Mesodermal cell (in vitro differentiated cells): ENCODE measurements at regions not wholly inside any gene's neighbourhood (a gene's known extent, or its start where the extent isn't known, plus 50 kb on each side); places are given as distances from the start of the nearest gene placed in this dataset.
A peak's percentile ranks its signal among the peaks of the same experiment; 100 is the strongest.

ENCODE experiments used
- H3K27ac ChIP-seq: 2 replicates; pipeline ENCODE4 v1.7.0; 2013; ENCODE audit warnings: mild to moderate bottlenecking, low read depth, low read length, moderate library complexity; ENCODE audit not compliant: severe bottlenecking
- H3K36me3 ChIP-seq: 2 replicates; pipeline ENCODE4 v1.7.1; 2013; ENCODE audit warnings: mild to moderate bottlenecking, low read length, moderate library complexity; ENCODE audit not compliant: control insufficient read depth, insufficient read depth
- H3K4me1 ChIP-seq: one replicate; pipeline ENCODE4 v1.7.1; 2013; ENCODE audit warnings: mild to moderate bottlenecking, low read length; ENCODE audit not compliant: insufficient read depth, control insufficient read depth, poor library complexity, severe bottlenecking
- H3K4me3 ChIP-seq: 2 replicates; pipeline ENCODE4 v1.7.0; 2013; ENCODE audit warnings: low read length, control low read depth, mild to moderate bottlenecking; ENCODE audit not compliant: insufficient read depth, poor library complexity, severe bottlenecking; ENCODE audit errors: extremely low read depth
- H3K9me3 ChIP-seq: 2 replicates; pipeline ENCODE4 v1.7.1; 2013; ENCODE audit warnings: mild to moderate bottlenecking, low read length, moderate library complexity; ENCODE audit not compliant: control insufficient read depth
- WGBS, 2 experiments: methylation state at CpG; one replicate each; pipeline ENCODE4 v1.1.5; 2013; ENCODE audit warnings: missing lambda C conversion rate in 2 of 2; ENCODE audit not compliant: insufficient coverage in 2 of 2; 5-methylcytosine and 5-hydroxymethylcytosine counted together

DNA sequence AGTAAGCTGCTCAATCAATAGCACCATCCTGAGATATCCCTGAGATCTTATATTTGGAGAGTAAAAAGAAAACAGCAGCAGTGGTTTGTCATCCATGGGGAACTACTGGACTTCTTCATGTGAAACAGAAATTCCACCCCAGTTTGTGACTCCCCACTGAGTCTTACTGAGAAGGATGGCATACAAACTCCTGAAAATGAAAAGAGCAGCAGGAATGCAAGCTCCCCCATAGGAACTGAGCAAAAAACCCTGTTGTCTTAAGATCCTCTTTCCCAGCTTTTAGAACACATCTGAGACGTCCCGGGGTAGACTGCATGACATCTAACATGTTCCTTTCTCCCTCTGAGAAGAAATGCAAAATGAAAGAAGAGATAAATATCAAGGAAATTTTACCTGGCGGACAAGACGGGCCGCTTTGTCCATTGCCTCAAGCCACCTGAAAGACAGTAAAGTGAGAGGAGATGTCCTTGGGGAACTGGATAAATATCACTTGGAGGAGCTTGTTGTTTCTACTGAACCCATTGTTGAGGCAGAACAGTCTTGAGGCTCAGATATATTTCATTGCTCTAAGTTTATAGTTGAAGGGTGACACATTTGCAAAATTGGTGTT is 117.1 kb downstream of the NUDT12 start:
- no peak overlapping the region for H3K4me3 ChIP-seq
- no peak overlapping the region for H3K27ac ChIP-seq
- H3K4me1 ChIP-seq: peaks cover 15% of the 10 kb centered on the region
- 73 to 83% methylated on average over 3 of the region's 5 CpGs for WGBS, 2 experiments
- no peaks in the 10 kb centered on the region for H3K36me3 ChIP-seq
- no peaks in the 10 kb centered on the region for H3K9me3 ChIP-seq

GRCh38 chr5:103444333-103445038 is 118.1 kb downstream of the NUDT12 start:
- Histone ChIP-seq H3K27ac (peak overlapping the region; percentile 55), H3K4me3 (no peak overlapping the region), H3K4me1 (peaks cover 8% of the 10 kb centered on the region), H3K36me3 (no peaks in the 10 kb centered on the region), H3K9me3 (peaks cover 2% of the 10 kb centered on the region)
- WGBS, 2 experiments: 88 to 93% methylated on average over 2 to 4 of the region's 4 CpGs

- H3K36me3 ChIP-seq: no peaks in the 10 kb centered on the region
- no peak overlapping the region for H3K4me3 ChIP-seq
- no peak overlapping the region for H3K27ac ChIP-seq
- H3K9me3 ChIP-seq: peaks cover 2% of the 10 kb centered on the region
- peaks cover 8% of the 10 kb centered on the region for H3K4me1 ChIP-seq
- WGBS, 2 experiments: 80 to 92% methylated on average over 2 to 4 of the region's 5 CpGs
These were observed 119.8 kb downstream of the NUDT12 start for GRCh38 chr5:103442750-103443149.

- H3K4me3 ChIP-seq: no peak overlapping the region
- no peaks in the 10 kb centered on the region for H3K36me3 ChIP-seq
- 67% methylated on average over 1 of the region's 2 CpGs; no CpG with 5 or more reads in 1 of the 2 experiments for WGBS, 2 experiments
- H3K27ac ChIP-seq: no peak overlapping the region
- H3K4me1 ChIP-seq: peaks cover 8% of the 10 kb centered on the region
- H3K9me3 ChIP-seq: peaks cover 2% of the 10 kb centered on the region
These were observed 121.1 kb downstream of the NUDT12 start for GRCh38 chr5:103441523-103441922.

DNA sequence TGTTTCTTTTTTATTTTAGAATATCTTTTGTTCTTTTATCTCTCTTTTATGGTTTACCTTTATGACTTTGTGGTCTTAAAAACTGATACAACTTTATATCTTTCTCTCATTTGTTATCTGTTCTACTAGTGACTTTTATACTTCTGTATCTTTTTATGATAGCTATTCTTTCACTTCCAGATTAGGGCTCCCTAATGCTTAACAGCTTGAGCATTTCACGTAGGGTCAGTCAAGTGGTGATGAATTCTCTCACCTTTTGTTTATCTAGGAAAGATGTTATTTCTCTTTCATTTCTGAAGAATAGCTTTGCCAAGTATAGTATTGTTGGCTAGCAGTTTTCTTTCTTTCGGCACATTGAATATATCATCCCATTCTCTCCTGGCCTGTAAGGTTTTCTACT is 123.6 kb downstream of the NUDT12 start:
- Histone ChIP-seq H3K36me3 (no peaks in the 10 kb centered on the region), H3K4me1 (no peaks in the 10 kb centered on the region), H3K27ac (no peak overlapping the region), H3K9me3 (peaks cover 2% of the 10 kb centered on the region), H3K4me3 (no peak overlapping the region)
- WGBS, 2 experiments: 80% methylated on average over 1 of the region's 2 CpGs; no CpG with 5 or more reads in 1 of the 2 experiments

DNA sequence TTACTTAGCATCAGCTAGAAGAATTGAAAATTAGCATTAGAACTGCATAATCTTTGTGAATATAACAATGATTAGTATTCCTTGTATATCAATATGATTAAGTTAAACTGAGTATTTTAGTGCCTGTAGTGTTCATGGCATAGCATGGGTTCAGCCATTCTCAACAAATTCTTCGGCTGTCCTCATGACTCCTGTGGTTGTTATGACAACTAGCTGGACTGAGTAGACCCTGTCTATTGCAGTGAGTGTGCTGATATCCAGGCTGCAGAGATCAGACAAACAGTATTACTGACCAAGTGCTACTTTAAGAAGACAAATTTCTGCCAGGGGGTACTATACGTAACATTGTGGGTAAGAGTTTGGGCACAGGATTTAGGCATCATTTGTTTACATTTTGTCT is 125.9 kb downstream of the NUDT12 start:
- Histone ChIP-seq H3K4me3 (no peak overlapping the region), H3K27ac (no peak overlapping the region), H3K9me3 (peaks cover 2% of the 10 kb centered on the region), H3K4me1 (no peaks in the 10 kb centered on the region), H3K36me3 (no peaks in the 10 kb centered on the region)
- 67 to 100% methylated on average over 1 to 2 of the region's 2 CpGs for WGBS, 2 experiments

- Histone ChIP-seq H3K27ac (no peak overlapping the region), H3K36me3 (no peaks in the 10 kb centered on the region), H3K4me3 (no peak overlapping the region), H3K4me1 (no peaks in the 10 kb centered on the region), H3K9me3 (peaks cover 2% of the 10 kb centered on the region)
- WGBS, 2 experiments: no CpG with 5 or more reads among the region's 1 CpG
These were observed 126.5 kb downstream of the NUDT12 start for GRCh38 chr5:103436112-103436511.

DNA sequence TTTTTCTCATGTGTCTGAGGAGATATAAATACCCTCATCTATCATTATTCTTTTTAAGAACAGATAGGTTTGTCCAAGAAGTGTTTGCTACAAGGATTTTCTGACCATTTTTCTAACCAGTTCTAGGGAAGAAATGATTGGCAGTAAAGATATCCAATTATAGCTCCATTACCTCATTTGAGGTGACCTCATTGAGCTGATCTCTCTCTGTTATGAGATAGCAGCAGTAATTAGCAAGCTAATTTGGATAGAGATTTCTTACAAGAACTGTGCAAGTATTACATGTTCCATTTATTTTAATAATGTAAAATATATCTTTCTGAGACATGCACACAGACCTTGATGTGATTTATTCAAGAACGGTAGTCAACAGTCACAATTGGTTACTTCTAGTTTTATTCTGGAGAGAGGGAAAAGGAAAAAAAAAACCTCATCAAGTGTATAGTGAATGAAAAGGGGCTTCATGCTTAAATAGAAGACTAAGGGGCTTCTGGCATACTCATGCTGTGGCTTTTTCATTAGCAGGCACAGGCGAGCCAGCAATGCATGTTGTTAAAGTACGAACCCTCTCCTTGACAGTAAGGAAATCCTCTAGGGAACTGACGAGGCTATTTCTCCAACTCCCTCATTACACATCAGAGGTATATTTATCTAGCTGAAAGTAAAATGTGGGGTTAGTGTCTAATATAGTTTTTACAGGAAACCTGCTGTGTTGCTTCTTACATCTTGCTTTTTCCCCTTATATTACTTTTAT is 127.3 kb downstream of the NUDT12 start:
- H3K4me3 ChIP-seq: no peak overlapping the region
- no peak overlapping the region for H3K27ac ChIP-seq
- WGBS, 2 experiments: 87 to 100% methylated on average over 1 to 3 of the region's 4 CpGs

DNA sequence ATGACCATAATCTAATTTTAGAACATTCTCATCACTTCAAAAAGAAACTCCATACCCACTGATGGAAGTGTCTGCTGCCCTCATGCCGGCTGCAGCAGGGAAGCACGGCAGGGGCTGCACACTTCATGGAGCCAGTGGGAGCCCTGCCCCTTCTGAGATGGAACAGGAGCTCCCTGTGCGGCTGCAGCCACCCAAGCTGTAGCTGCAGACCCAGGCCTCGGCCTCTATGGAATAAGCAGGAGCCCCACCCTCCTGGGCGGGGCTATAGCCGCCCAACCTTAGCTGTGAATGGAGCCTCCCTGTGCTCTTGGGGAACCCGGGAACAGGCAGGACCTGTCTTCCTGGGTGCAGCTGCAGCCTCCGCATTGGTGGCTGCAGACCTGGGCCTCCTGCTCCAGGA is 128.5 kb downstream of the NUDT12 start:
- H3K36me3 ChIP-seq: no peaks in the 10 kb centered on the region
- WGBS, 2 experiments: 70 to 85% methylated on average over 6 to 8 of the region's 8 CpGs
- no peak overlapping the region for H3K27ac ChIP-seq
- H3K4me1 ChIP-seq: no peaks in the 10 kb centered on the region
- no peak overlapping the region for H3K4me3 ChIP-seq
- no peaks in the 10 kb centered on the region for H3K9me3 ChIP-seq

More for the DNA sequence above, 127.3 kb downstream of the NUDT12 start:
- H3K36me3 ChIP-seq: no peaks in the 10 kb centered on the region
- peaks cover 2% of the 10 kb centered on the region for H3K9me3 ChIP-seq
- H3K4me1 ChIP-seq: no peaks in the 10 kb centered on the region

GRCh38 chr5:103433211-103433610 is 129.4 kb downstream of the NUDT12 start:
- no peaks in the 10 kb centered on the region for H3K9me3 ChIP-seq
- no peak overlapping the region for H3K27ac ChIP-seq
- H3K36me3 ChIP-seq: no peaks in the 10 kb centered on the region
- H3K4me1 ChIP-seq: no peaks in the 10 kb centered on the region
- H3K4me3 ChIP-seq: no peak overlapping the region
- 100% methylated on average over 1 of the region's 1 CpG; no CpG with 5 or more reads in 1 of the 2 experiments for WGBS, 2 experiments
